ENCODE measurements at regions not wholly inside any gene's neighbourhood (a gene's known extent, or its start where the extent isn't known, plus 50 kb on each side); places are given as distances from the start of the nearest gene placed in this dataset.

- intact Hi-C loops (cut with micrococcal nuclease) = no loop called here
- Histone ChIP-seq H3K9me3 (ENCODE audit: control insufficient read depth in 1 of 2, low read length in 2 of 2) (no peaks in the 10 kb centered on the region), H3K4me1 (ENCODE audit: insufficient read depth, low read length) (no peaks in the 10 kb centered on the region), H3K4me3 (ENCODE audit: low read length in 2 of 2) (no peak overlapping the region), H3K36me3 (ENCODE audit: insufficient read depth, low read length) (no peaks in the 10 kb centered on the region), H3K27ac (ENCODE audit: low read depth, low read length) (no peak overlapping the region), H3K27me3 (ENCODE audit: insufficient read depth, low read length) (no peaks in the 10 kb centered on the region)
- ChIA-PET POLR2A (ENCODE audit: partially characterized antibody) (no interaction called here), CTCF (ENCODE audit: partially characterized antibody) (no interaction called here)
- H3K4me3 Mint-ChIP-seq = no peak overlapping the region
- H3K9me3 Mint-ChIP-seq = peaks cover 0 to 7% (median 0%) of the 10 kb centered on the region in 8 donors
- no peak for DNase-seq
- no peaks in the 10 kb centered on the region for H3K27me3 Mint-ChIP-seq
- no peak overlapping the region for H3K27ac Mint-ChIP-seq
- no peaks in the 10 kb centered on the region for H3K36me3 Mint-ChIP-seq
- H3K4me1 Mint-ChIP-seq = no peaks in the 10 kb centered on the region
These were observed 986.7 kb downstream of the BCL11A start for GRCh38 chr2:59566739-59567138.

- Mint-ChIP-seq H3K36me3 (no peaks in the 10 kb centered on the region), H3K27me3 (no peaks in the 10 kb centered on the region), H3K27ac (no peak overlapping the region), H3K9me3 (peaks cover 0 to 8% (median 3%) of the 10 kb centered on the region in 8 donors), H3K4me3 (no peak overlapping the region), H3K4me1 (no peaks in the 10 kb centered on the region)
- Histone ChIP-seq H3K9me3 (ENCODE audit: control insufficient read depth in 1 of 2, low read length in 2 of 2) (no peaks in the 10 kb centered on the region), H3K36me3 (ENCODE audit: insufficient read depth, low read length) (no peaks in the 10 kb centered on the region), H3K27me3 (ENCODE audit: insufficient read depth, low read length) (no peaks in the 10 kb centered on the region), H3K4me3 (ENCODE audit: low read length in 2 of 2) (no peak overlapping the region), H3K4me1 (ENCODE audit: insufficient read depth, low read length) (no peaks in the 10 kb centered on the region), H3K27ac (ENCODE audit: low read depth, low read length) (no peak overlapping the region)
- ChIA-PET CTCF (ENCODE audit: partially characterized antibody) (no interaction called here), POLR2A (ENCODE audit: partially characterized antibody) (no interaction called here)
- intact Hi-C loops (cut with micrococcal nuclease) = no loop called here
- DNase-seq = no peak
These were observed 992.2 kb downstream of the BCL11A start for GRCh38 chr2:59561281-59561680.

GRCh38 chr2:59560769-59561168, 992.7 kb downstream of the BCL11A start:
- H3K36me3 Mint-ChIP-seq = no peaks in the 10 kb centered on the region
- no peak overlapping the region for H3K27ac ChIP-seq (ENCODE audit: low read depth, low read length)
- no peak overlapping the region for H3K27ac Mint-ChIP-seq
- no peaks in the 10 kb centered on the region for H3K27me3 ChIP-seq (ENCODE audit: insufficient read depth, low read length)
- H3K36me3 ChIP-seq (ENCODE audit: insufficient read depth, low read length) = no peaks in the 10 kb centered on the region
- H3K4me1 Mint-ChIP-seq = no peaks in the 10 kb centered on the region
- no peaks in the 10 kb centered on the region for H3K9me3 ChIP-seq (ENCODE audit: control insufficient read depth in 1 of 2, low read length in 2 of 2)
- H3K4me3 ChIP-seq (ENCODE audit: low read length in 2 of 2) = no peak overlapping the region
- H3K27me3 Mint-ChIP-seq = no peaks in the 10 kb centered on the region
- no peak overlapping the region for H3K4me3 Mint-ChIP-seq
- CTCF ChIA-PET (ENCODE audit: partially characterized antibody) = no interaction called here
- H3K9me3 Mint-ChIP-seq = peaks cover 0 to 8% (median 3%) of the 10 kb centered on the region in 8 donors
- POLR2A ChIA-PET (ENCODE audit: partially characterized antibody) = no interaction called here
- intact Hi-C loops (cut with micrococcal nuclease) = no loop called here
- no peak for DNase-seq
- no peaks in the 10 kb centered on the region for H3K4me1 ChIP-seq (ENCODE audit: insufficient read depth, low read length)

- no peaks in the 10 kb centered on the region for H3K36me3 Mint-ChIP-seq
- H3K27me3 Mint-ChIP-seq = no peaks in the 10 kb centered on the region
- no peaks in the 10 kb centered on the region for H3K4me1 ChIP-seq (ENCODE audit: insufficient read depth, low read length)
- no peaks in the 10 kb centered on the region for H3K4me1 Mint-ChIP-seq
- H3K9me3 Mint-ChIP-seq = peaks cover 0 to 4% (median 0%) of the 10 kb centered on the region in 8 donors
- H3K9me3 ChIP-seq (ENCODE audit: control insufficient read depth in 1 of 2, low read length in 2 of 2) = no peaks in the 10 kb centered on the region
- DNase-seq = no peak
- POLR2A ChIA-PET (ENCODE audit: partially characterized antibody) = no interaction called here
- intact Hi-C loops (cut with micrococcal nuclease) = no loop called here
- CTCF ChIA-PET (ENCODE audit: partially characterized antibody) = no interaction called here
- no peaks in the 10 kb centered on the region for H3K27me3 ChIP-seq (ENCODE audit: insufficient read depth, low read length)
- H3K27ac Mint-ChIP-seq = no peak overlapping the region
- no peak overlapping the region for H3K4me3 Mint-ChIP-seq
- no peaks in the 10 kb centered on the region for H3K36me3 ChIP-seq (ENCODE audit: insufficient read depth, low read length)
- no peak overlapping the region for H3K4me3 ChIP-seq (ENCODE audit: low read length in 2 of 2)
- H3K27ac ChIP-seq (ENCODE audit: low read depth, low read length) = no peak overlapping the region
These were observed 1012.6 kb downstream of the BCL11A start for GRCh38 chr2:59540864-59541263.

- no peak overlapping the region for H3K27ac Mint-ChIP-seq
- no peaks in the 10 kb centered on the region for H3K27me3 ChIP-seq (ENCODE audit: insufficient read depth, low read length)
- no peaks in the 10 kb centered on the region for H3K36me3 ChIP-seq (ENCODE audit: insufficient read depth, low read length)
- DNase-seq = no peak
- H3K36me3 Mint-ChIP-seq = no peaks in the 10 kb centered on the region
- ChIA-PET CTCF (ENCODE audit: partially characterized antibody) (no interaction called here), POLR2A (ENCODE audit: partially characterized antibody) (no interaction called here)
- H3K4me3 ChIP-seq (ENCODE audit: low read length in 2 of 2) = no peak overlapping the region
- H3K9me3 Mint-ChIP-seq = peaks cover 0 to 4% (median 0%) of the 10 kb centered on the region in 8 donors
- no peaks in the 10 kb centered on the region for H3K27me3 Mint-ChIP-seq
- no peaks in the 10 kb centered on the region for H3K4me1 Mint-ChIP-seq
- intact Hi-C loops (cut with micrococcal nuclease) = no loop called here
- no peaks in the 10 kb centered on the region for H3K9me3 ChIP-seq (ENCODE audit: control insufficient read depth in 1 of 2, low read length in 2 of 2)
- no peaks in the 10 kb centered on the region for H3K4me1 ChIP-seq (ENCODE audit: insufficient read depth, low read length)
- no peak overlapping the region for H3K27ac ChIP-seq (ENCODE audit: low read depth, low read length)
- H3K4me3 Mint-ChIP-seq = no peak overlapping the region
These were observed 1015.0 kb downstream of the BCL11A start for GRCh38 chr2:59538398-59538911.

GRCh38 chr2:59532808-59533207, 1020.6 kb downstream of the BCL11A start:
- Mint-ChIP-seq H3K36me3 (no peaks in the 10 kb centered on the region), H3K9me3 (peaks cover 0 to 7% (median 0%) of the 10 kb centered on the region in 8 donors), H3K4me1 (no peaks in the 10 kb centered on the region), H3K27me3 (no peaks in the 10 kb centered on the region), H3K4me3 (no peak overlapping the region), H3K27ac (no peak overlapping the region)
- no peaks in the 10 kb centered on the region for H3K36me3 ChIP-seq (ENCODE audit: insufficient read depth, low read length)
- DNase-seq = no peak
- intact Hi-C loops (cut with micrococcal nuclease) = no loop called here
- no peak overlapping the region for H3K4me3 ChIP-seq (ENCODE audit: low read length in 2 of 2)
- ChIA-PET CTCF (ENCODE audit: partially characterized antibody) (no interaction called here), POLR2A (ENCODE audit: partially characterized antibody) (no interaction called here)
- H3K27me3 ChIP-seq (ENCODE audit: insufficient read depth, low read length) = no peaks in the 10 kb centered on the region
- no peaks in the 10 kb centered on the region for H3K9me3 ChIP-seq (ENCODE audit: control insufficient read depth in 1 of 2, low read length in 2 of 2)
- no peaks in the 10 kb centered on the region for H3K4me1 ChIP-seq (ENCODE audit: insufficient read depth, low read length)
- H3K27ac ChIP-seq (ENCODE audit: low read depth, low read length) = no peak overlapping the region

- ChIA-PET POLR2A (ENCODE audit: partially characterized antibody) (no interaction called here), CTCF (ENCODE audit: partially characterized antibody) (no interaction called here)
- Mint-ChIP-seq H3K4me1 (peaks cover 0 to 2% (median 0%) of the 10 kb centered on the region in 4 donors), H3K4me3 (no peak overlapping the region), H3K27me3 (no peaks in the 10 kb centered on the region), H3K36me3 (no peaks in the 10 kb centered on the region), H3K9me3 (peaks cover 0 to 12% (median 6%) of the 10 kb centered on the region in 8 donors), H3K27ac (no peak overlapping the region)
- H3K27ac ChIP-seq (ENCODE audit: low read depth, low read length) = no peak overlapping the region
- H3K4me1 ChIP-seq (ENCODE audit: insufficient read depth, low read length) = no peaks in the 10 kb centered on the region
- intact Hi-C loops (cut with micrococcal nuclease) = no loop called here
- no peaks in the 10 kb centered on the region for H3K36me3 ChIP-seq (ENCODE audit: insufficient read depth, low read length)
- no peak for DNase-seq
- no peaks in the 10 kb centered on the region for H3K9me3 ChIP-seq (ENCODE audit: control insufficient read depth in 1 of 2, low read length in 2 of 2)
- H3K27me3 ChIP-seq (ENCODE audit: insufficient read depth, low read length) = no peaks in the 10 kb centered on the region
- H3K4me3 ChIP-seq (ENCODE audit: low read length in 2 of 2) = no peak overlapping the region
These were observed 1023.2 kb downstream of the BCL11A start for GRCh38 chr2:59530258-59530657.

GRCh38 chr2:59529726-59530125, 1023.7 kb downstream of the BCL11A start:
- no peaks in the 10 kb centered on the region for H3K4me1 ChIP-seq (ENCODE audit: insufficient read depth, low read length)
- Mint-ChIP-seq H3K36me3 (no peaks in the 10 kb centered on the region), H3K27me3 (no peaks in the 10 kb centered on the region), H3K4me1 (peaks cover 0 to 2% (median 0%) of the 10 kb centered on the region in 4 donors), H3K4me3 (no peak overlapping the region), H3K27ac (no peak overlapping the region), H3K9me3 (peaks cover 0 to 12% (median 6%) of the 10 kb centered on the region in 8 donors)
- DNase-seq = no peak
- no peaks in the 10 kb centered on the region for H3K9me3 ChIP-seq (ENCODE audit: control insufficient read depth in 1 of 2, low read length in 2 of 2)
- no peak overlapping the region for H3K4me3 ChIP-seq (ENCODE audit: low read length in 2 of 2)
- H3K27ac ChIP-seq (ENCODE audit: low read depth, low read length) = no peak overlapping the region
- ChIA-PET POLR2A (ENCODE audit: partially characterized antibody) (no interaction called here), CTCF (ENCODE audit: partially characterized antibody) (no interaction called here)
- no peaks in the 10 kb centered on the region for H3K36me3 ChIP-seq (ENCODE audit: insufficient read depth, low read length)
- H3K27me3 ChIP-seq (ENCODE audit: insufficient read depth, low read length) = no peaks in the 10 kb centered on the region
- intact Hi-C loops (cut with micrococcal nuclease) = no loop called here
